Fibroblast of lung (primary cell): ENCODE measurements at regions not wholly inside any gene's neighbourhood (a gene's known extent, or its start where the extent isn't known, plus 50 kb on each side); places are given as distances from the start of the nearest gene placed in this dataset.

Experiments
- DNase-seq, 2 donors: peaks; one replicate each; pipeline versions ENCODE4 v3.0.0 to v3.0.0-alpha.2; 2010; ENCODE audit warnings: low read depth in 2 of 2
- H2AFZ ChIP-seq: 2 replicates; pipeline ENCODE4 v1.5.1; 2012; ENCODE audit warnings: low read length, control low read depth, inconsistent platforms
- H3K27ac ChIP-seq: 2 replicates; pipeline ENCODE4 v1.5.1; 2011; ENCODE audit warnings: low read length, control low read depth; ENCODE audit not compliant: insufficient read depth
- H3K27me3 ChIP-seq: 2 replicates; pipeline ENCODE4 v1.5.1; 2011; ENCODE audit warnings: mild to moderate bottlenecking, low read length; ENCODE audit not compliant: control insufficient read depth, insufficient read depth
- H3K36me3 ChIP-seq: 2 replicates; pipeline ENCODE4 v1.5.1; 2011; ENCODE audit warnings: low read length; ENCODE audit not compliant: control insufficient read depth, insufficient read depth
- H3K4me1 ChIP-seq: 2 replicates; pipeline ENCODE4 v1.5.1; 2011; ENCODE audit warnings: low read length; ENCODE audit not compliant: control insufficient read depth, insufficient read depth; ENCODE audit errors: extremely low read depth
- H3K4me2 ChIP-seq: 2 replicates; pipeline ENCODE4 v1.5.1; 2011; ENCODE audit warnings: low read length, control low read depth; ENCODE audit not compliant: insufficient read depth; ENCODE audit errors: extremely low read depth
- H3K4me3 ChIP-seq, 4 experiments: fragments of 200-600 bp in 1 of 4; sonication (generic) in 1 of 4; replicated peaks in 1 of 4; 2 replicates each; pipeline ENCODE4 v1.5.1; 2011 to 2016; ENCODE audit warnings: low read length in 4 of 4, low read depth in 3 of 4, mild to moderate bottlenecking in 3 of 4, control low read depth in 2 of 4, inconsistent platforms in 1 of 4, mixed read lengths in 1 of 4; ENCODE audit not compliant: insufficient read depth in 1 of 4; ENCODE audit errors: control extremely low read depth in 1 of 4
- H3K79me2 ChIP-seq: 2 replicates; pipeline ENCODE4 v1.5.1; 2012; ENCODE audit warnings: mild to moderate bottlenecking, low read length, inconsistent platforms; ENCODE audit not compliant: control insufficient read depth, insufficient read depth
- H3K9ac ChIP-seq: 2 replicates; pipeline ENCODE4 v1.5.1; 2011; ENCODE audit warnings: mild to moderate bottlenecking, low read length, control low read depth; ENCODE audit not compliant: insufficient read depth
- H3K9me3 ChIP-seq: 2 replicates; pipeline ENCODE4 v1.5.1; 2012; ENCODE audit warnings: low read depth, low read length; ENCODE audit not compliant: control insufficient read depth, insufficient read depth
- H4K20me1 ChIP-seq: 2 replicates; pipeline ENCODE4 v1.5.1; 2011; ENCODE audit warnings: low read length; ENCODE audit not compliant: control insufficient read depth, insufficient read depth; ENCODE audit errors: extremely low read depth
- CTCF ChIP-seq, 2 donors: IDR thresholded peaks in 1 of 2; conservative IDR thresholded peaks in 1 of 2; 1 replicate in 1 of 2; 2 replicates in 1 of 2; pipeline ENCODE4 v1.5.1; 2011 to 2012; ENCODE audit warnings: low read length in 2 of 2, control low read depth in 1 of 2, inconsistent platforms in 1 of 2, low read depth in 1 of 2, mild to moderate bottlenecking in 1 of 2
- EZH2 ChIP-seq: IDR thresholded peaks from 2 replicates; pipeline ENCODE4 v1.5.1; 2012; ENCODE audit warnings: low read length, control low read depth, mild to moderate bottlenecking; ENCODE audit errors: missing control alignments

GRCh38 chr16:62665269-62665668 is 629.0 kb upstream of the CDH8 start:
- H3K4me3 ChIP-seq = no peak overlapping the region
- H3K27me3 ChIP-seq = no peaks in the 10 kb centered on the region
- no peaks in the 10 kb centered on the region for H3K36me3 ChIP-seq
- no peak overlapping the region for H3K4me2 ChIP-seq
- no peaks in the 10 kb centered on the region for H3K4me1 ChIP-seq
- no peak overlapping the region for H2AFZ ChIP-seq
- no peaks in the 10 kb centered on the region for H3K9me3 ChIP-seq
- no peak for TF ChIP-seq CTCF (conservative IDR thresholded peaks at IDR 0.05 in 1 of 2, IDR thresholded peaks at IDR 0.05 in 1 of 2; ENCODE audit: low read depth in 1 of 2, low read length in 2 of 2)
- no peak for TF ChIP-seq EZH2
- DNase-seq = no peak
- H3K9ac ChIP-seq = no peak overlapping the region
- no peaks in the 10 kb centered on the region for H3K79me2 ChIP-seq
- no peak overlapping the region for H3K27ac ChIP-seq
- H4K20me1 ChIP-seq = no peaks in the 10 kb centered on the region

GRCh38 chr16:62664566-62664965 is 628.3 kb upstream of the CDH8 start:
- Histone ChIP-seq H3K27me3 (no peaks in the 10 kb centered on the region), H3K27ac (no peak overlapping the region), H3K79me2 (no peaks in the 10 kb centered on the region), H3K36me3 (no peaks in the 10 kb centered on the region), H3K4me3 (no peak overlapping the region), H2AFZ (no peak overlapping the region), H3K4me1 (no peaks in the 10 kb centered on the region), H3K4me2 (no peak overlapping the region), H3K9me3 (no peaks in the 10 kb centered on the region), H4K20me1 (no peaks in the 10 kb centered on the region), H3K9ac (no peak overlapping the region)
- no peak for TF ChIP-seq CTCF (conservative IDR thresholded peaks at IDR 0.05 in 1 of 2, IDR thresholded peaks at IDR 0.05 in 1 of 2; ENCODE audit: low read depth in 1 of 2, low read length in 2 of 2)
- no peak for TF ChIP-seq EZH2
- DNase-seq = no peak

GRCh38 chr16:62661435-62661834 is 625.2 kb upstream of the CDH8 start:
- no peak for DNase-seq
- no peak overlapping the region for H3K27ac ChIP-seq

More at GRCh38 chr16:62661435-62661834, 625.2 kb upstream of the CDH8 start:
- no peak overlapping the region for H3K4me3 ChIP-seq
- no peaks in the 10 kb centered on the region for H3K9me3 ChIP-seq
- TF ChIP-seq CTCF (conservative IDR thresholded peaks at IDR 0.05 in 1 of 2, IDR thresholded peaks at IDR 0.05 in 1 of 2; ENCODE audit: low read depth in 1 of 2, low read length in 2 of 2) (no peak), EZH2 (no peak)
- H4K20me1 ChIP-seq = no peaks in the 10 kb centered on the region
- H3K4me1 ChIP-seq = no peaks in the 10 kb centered on the region
- H3K36me3 ChIP-seq = no peaks in the 10 kb centered on the region
- H3K27me3 ChIP-seq = no peaks in the 10 kb centered on the region
- H3K4me2 ChIP-seq = no peak overlapping the region
- no peak overlapping the region for H3K9ac ChIP-seq
- no peaks in the 10 kb centered on the region for H3K79me2 ChIP-seq
- no peak overlapping the region for H2AFZ ChIP-seq
